Naive thymus-derived CD4-positive, alpha-beta T cell (primary cell): ENCODE measurements at regions not wholly inside any gene's neighbourhood (a gene's known extent, or its start where the extent isn't known, plus 50 kb on each side); places are given as distances from the start of the nearest gene placed in this dataset.

Source experiments
- ATAC-seq: fragments of 150-1000 bp; cut with Tn5 transposase; 2 replicates; pipeline ENCODE4 v1.10.0; 2021; ENCODE audit warnings: mild to moderate bottlenecking, moderate library complexity
- CTCF ChIA-PET: fragments of 350-600 bp; sonication (Branson Sonifier 250); formaldehyde crosslinking; loops from one replicate; lab custom pipeline; 2021; ENCODE audit warnings: antibody characterized with exemption; lab: Charles Lee
- POLR2A ChIA-PET: fragments of 350-600 bp; sonication (Branson Sonifier 250); formaldehyde crosslinking; loops from one replicate; lab custom pipeline; 2021; ENCODE audit warnings: antibody characterized with exemption, inconsistent platforms; lab: Charles Lee
- DNase-seq, 9 donors: peaks; one replicate each; pipeline versions ENCODE4 v3.0.0 to v3.0.0-alpha.2; 2020 to 2022; ENCODE audit warnings: mixed read lengths in 1 of 9
- H3K27ac ChIP-seq: one replicate; pipeline ENCODE4 v1.7.0; 2013; ENCODE audit warnings: mild to moderate bottlenecking, low read depth, low read length, moderate library complexity
- H3K27me3 ChIP-seq, 2 donors: one replicate each; pipeline ENCODE4 v1.7.0; 2013; ENCODE audit warnings: low read length in 2 of 2, mild to moderate bottlenecking in 2 of 2, moderate library complexity in 2 of 2; ENCODE audit not compliant: control insufficient read depth in 2 of 2, insufficient read depth in 2 of 2
- H3K36me3 ChIP-seq, 3 experiments: 1 replicate in 2 of 3; 2 replicates in 1 of 3; pipeline ENCODE4 v1.7.0; 2013; ENCODE audit warnings: low read length in 3 of 3, mild to moderate bottlenecking in 3 of 3, moderate library complexity in 1 of 3; ENCODE audit not compliant: insufficient read depth in 3 of 3, control insufficient read depth in 2 of 3
- H3K4me1 ChIP-seq, 2 donors: one replicate each; pipeline ENCODE4 v1.7.0; 2013; ENCODE audit warnings: low read length in 2 of 2, mild to moderate bottlenecking in 2 of 2, moderate library complexity in 1 of 2; ENCODE audit not compliant: control insufficient read depth in 2 of 2, insufficient read depth in 2 of 2
- H3K4me3 ChIP-seq: 2 replicates; pipeline ENCODE4 v1.7.0; 2013; ENCODE audit warnings: mild to moderate bottlenecking, low read length
- H3K9me3 ChIP-seq, 3 experiments: 1 replicate in 2 of 3; 2 replicates in 1 of 3; pipeline ENCODE4 v1.7.0; 2013; ENCODE audit warnings: low read length in 3 of 3; ENCODE audit not compliant: control insufficient read depth in 2 of 3
- H3K27ac Mint-ChIP-seq, 9 donors: one replicate each; pipeline ENCODE4 v1.8.0; 2020 to 2022; ENCODE audit warnings: mixed read lengths in 9 of 9, mild to moderate bottlenecking in 8 of 9, moderate library complexity in 5 of 9, inconsistent platforms in 2 of 9
- H3K27me3 Mint-ChIP-seq, 5 donors: one replicate each; pipeline ENCODE4 v1.8.0; 2021 to 2022; ENCODE audit warnings: mixed read lengths in 5 of 5, mild to moderate bottlenecking in 1 of 5
- H3K36me3 Mint-ChIP-seq, 5 donors: one replicate each; pipeline ENCODE4 v1.8.0; 2020 to 2022; ENCODE audit warnings: mixed read lengths in 5 of 5, mild to moderate bottlenecking in 3 of 5, inconsistent platforms in 1 of 5
- H3K4me1 Mint-ChIP-seq, 7 donors: one replicate each; pipeline ENCODE4 v1.8.0; 2020 to 2022; ENCODE audit warnings: mixed read lengths in 7 of 7, mild to moderate bottlenecking in 3 of 7, inconsistent platforms in 1 of 7
- H3K4me3 Mint-ChIP-seq, 10 donors: one replicate each; pipeline ENCODE4 v1.8.0; 2020 to 2022; ENCODE audit warnings: mild to moderate bottlenecking in 10 of 10, mixed read lengths in 10 of 10, moderate library complexity in 6 of 10, inconsistent platforms in 2 of 10
- H3K9me3 Mint-ChIP-seq, 11 donors: one replicate each; pipeline ENCODE4 v1.8.0; 2020 to 2022; ENCODE audit warnings: mixed read lengths in 11 of 11, mild to moderate bottlenecking in 4 of 11, inconsistent platforms in 1 of 11, moderate library complexity in 1 of 11
- intact Hi-C, 2 donors: fragments of 100-400 bp; cut with micrococcal nuclease; formaldehyde crosslinking; loops; one replicate each; pipeline ENCODE4 v1.15.1; 2023

DNA sequence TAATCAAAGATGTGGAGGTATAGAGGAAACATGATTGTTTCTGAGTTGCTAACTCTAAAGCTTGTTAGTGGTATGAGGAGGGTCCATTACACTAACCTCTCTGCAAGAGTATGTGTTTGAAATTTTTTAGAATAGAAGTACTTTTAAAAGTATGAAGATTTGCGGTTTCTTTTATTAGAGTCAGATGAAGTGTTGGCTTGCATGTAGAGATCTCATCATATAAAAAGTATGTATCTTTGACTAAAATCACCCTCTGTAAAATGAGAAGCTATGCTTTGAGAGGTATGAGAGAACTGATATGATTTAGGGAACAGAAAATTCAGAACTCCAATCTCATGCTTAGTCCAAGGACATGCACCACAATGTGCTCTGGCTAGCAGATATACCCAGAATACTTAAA, 140.4 kb upstream of the MBNL1 start:
- H3K27ac ChIP-seq: no peak overlapping the region
- Mint-ChIP-seq H3K4me3 (no peak overlapping the region), H3K36me3 (peaks cover 0 to 4% (median 0%) of the 10 kb centered on the region in 5 donors), H3K9me3 (no peaks in the 10 kb centered on the region), H3K27me3 (peaks cover 0 to 25% (median 0%) of the 10 kb centered on the region in 5 donors), H3K4me1 (peaks cover 1 to 10% (median 6%) of the 10 kb centered on the region in 7 donors), H3K27ac (no peak overlapping the region)
- H3K4me1 ChIP-seq: no peaks in the 10 kb centered on the region
- no peaks in the 10 kb centered on the region for H3K36me3 ChIP-seq
- intact Hi-C loops: no loop called here
- ChIA-PET CTCF (no interaction called here), POLR2A (no interaction called here)
- ATAC-seq: no peak
- H3K4me3 ChIP-seq: no peak overlapping the region
- H3K27me3 ChIP-seq: no peaks in the 10 kb centered on the region
- H3K9me3 ChIP-seq: no peaks in the 10 kb centered on the region
- no peak for DNase-seq

DNA sequence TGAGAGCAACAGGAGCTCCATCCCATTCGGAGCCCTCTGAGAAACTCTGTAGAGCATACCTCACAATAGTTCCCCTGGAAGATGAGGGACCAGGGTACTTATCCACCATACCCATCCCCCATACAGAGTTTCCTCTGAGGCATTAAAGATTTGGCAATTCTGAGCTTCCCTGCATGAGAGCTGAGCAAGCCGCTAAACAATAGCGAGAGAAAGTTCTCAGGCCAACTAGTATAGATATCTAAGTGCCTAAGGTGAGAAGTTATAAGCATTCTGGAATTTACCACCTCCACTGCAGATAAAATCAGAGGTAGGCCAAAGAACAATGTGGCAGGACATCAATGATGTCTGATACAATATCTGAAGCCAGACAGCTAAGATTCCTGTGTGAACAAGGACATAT, 129.1 kb upstream of the MBNL1 start:
- Histone ChIP-seq H3K4me3 (no peak overlapping the region), H3K27ac (no peak overlapping the region), H3K27me3 (no peaks in the 10 kb centered on the region), H3K4me1 (no peaks in the 10 kb centered on the region), H3K36me3 (no peaks in the 10 kb centered on the region), H3K9me3 (no peaks in the 10 kb centered on the region)
- no peak for DNase-seq
- H3K9me3 Mint-ChIP-seq: peaks cover 0 to 7% (median 3%) of the 10 kb centered on the region in 11 donors
- H3K27me3 Mint-ChIP-seq: no peaks in the 10 kb centered on the region
- CTCF ChIA-PET: no interaction called here
- no peaks in the 10 kb centered on the region for H3K4me1 Mint-ChIP-seq
- intact Hi-C loops: no loop called here
- no peak overlapping the region for H3K27ac Mint-ChIP-seq
- no peak overlapping the region for H3K4me3 Mint-ChIP-seq
- POLR2A ChIA-PET: interaction anchor here (0.6 kb wide), 1 partner anchor 23 kb away, joined by 3 read pairs; no protein-coding TSS in a partner anchor
- no peak for ATAC-seq
- H3K36me3 Mint-ChIP-seq: peaks cover 0 to 19% (median 4%) of the 10 kb centered on the region in 5 donors

DNA sequence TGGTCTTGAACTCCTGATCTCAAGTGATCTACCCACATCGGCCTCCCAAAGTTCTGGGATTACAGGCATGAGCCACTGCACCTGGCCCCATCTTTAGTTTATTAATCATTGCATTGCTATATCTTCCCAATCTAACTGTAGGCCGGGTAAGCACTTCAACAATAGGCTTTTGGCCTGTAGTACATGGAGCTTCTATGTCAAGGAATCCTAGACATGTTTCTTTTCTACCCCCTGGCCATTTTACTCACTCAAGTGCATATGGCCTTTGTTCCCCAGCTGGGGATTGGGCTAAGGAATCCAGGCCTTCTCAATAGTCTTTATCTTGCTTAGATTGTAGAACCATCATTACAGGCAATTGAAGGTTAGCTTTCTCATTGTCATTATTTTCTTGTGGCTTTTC, 122.3 kb upstream of the MBNL1 start:
- peaks cover 0 to 10% (median 0%) of the 10 kb centered on the region in 5 donors for H3K36me3 Mint-ChIP-seq
- no peak overlapping the region for H3K27ac ChIP-seq
- intact Hi-C loops: no loop called here
- H3K27ac Mint-ChIP-seq: no peak overlapping the region
- H3K9me3 ChIP-seq: no peaks in the 10 kb centered on the region
- no peak overlapping the region for H3K4me3 ChIP-seq
- DNase-seq (no peak), ATAC-seq (no peak)
- no peaks in the 10 kb centered on the region for H3K4me1 ChIP-seq
- CTCF ChIA-PET: no interaction called here
- H3K27me3 Mint-ChIP-seq: peaks cover 0 to 8% (median 0%) of the 10 kb centered on the region in 5 donors
- no peaks in the 10 kb centered on the region for H3K27me3 ChIP-seq
- H3K4me3 Mint-ChIP-seq: no peak overlapping the region
- POLR2A ChIA-PET: no interaction called here
- no peaks in the 10 kb centered on the region for H3K36me3 ChIP-seq
- peaks cover 0 to 8% (median 0%) of the 10 kb centered on the region in 11 donors for H3K9me3 Mint-ChIP-seq
- peaks cover 0 to 25% (median 13%) of the 10 kb centered on the region in 7 donors for H3K4me1 Mint-ChIP-seq

DNA sequence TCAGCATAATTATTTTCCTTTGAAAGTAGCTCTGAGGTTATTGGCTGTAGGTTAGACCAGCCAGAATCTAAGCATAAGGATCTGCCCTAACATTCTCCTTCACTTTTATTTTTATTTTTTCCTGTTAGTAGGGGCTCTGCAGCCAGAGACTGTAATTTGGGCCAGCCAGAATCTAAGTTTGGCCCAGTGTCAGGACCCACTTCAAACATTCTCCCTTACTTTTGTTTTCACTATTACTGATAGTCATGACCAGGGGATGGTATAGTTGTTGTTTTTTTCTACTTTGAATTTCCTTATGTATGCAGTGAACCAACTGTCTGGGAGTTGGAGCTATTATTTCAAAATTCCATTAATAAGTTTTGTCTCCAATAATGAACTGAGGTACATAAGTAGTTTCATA, 121.0 kb upstream of the MBNL1 start:
- no peak for ATAC-seq
- ChIA-PET CTCF (no interaction called here), POLR2A (interaction anchor here (0.6 kb wide), 1 partner anchor 226 kb away, joined by 3 read pairs; no protein-coding TSS in a partner anchor)

DNA sequence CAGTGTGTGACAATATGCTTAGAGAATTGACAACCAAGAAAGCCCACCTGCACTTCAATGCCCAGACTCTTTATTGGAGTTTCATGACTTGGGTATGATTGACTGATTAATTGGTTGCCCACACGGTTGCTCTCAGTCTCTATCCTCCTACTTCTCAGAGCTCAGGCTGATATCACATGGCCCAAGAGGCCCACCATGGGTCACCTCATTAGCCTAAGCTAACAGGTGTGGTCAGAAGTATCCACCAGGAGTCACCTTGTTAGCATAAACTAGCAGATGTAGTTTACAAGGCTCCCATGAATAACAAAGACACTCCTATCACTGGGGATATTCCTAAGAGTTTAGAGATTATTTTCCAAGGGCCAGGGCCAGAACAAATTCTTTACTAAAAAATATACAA, 120.2 kb upstream of the MBNL1 start:
- Mint-ChIP-seq H3K36me3 (peaks cover 0 to 10% (median 0%) of the 10 kb centered on the region in 5 donors), H3K27me3 (peaks cover 0 to 8% (median 0%) of the 10 kb centered on the region in 5 donors), H3K9me3 (peaks cover 0 to 10% (median 0%) of the 10 kb centered on the region in 11 donors), H3K4me1 (peaks cover 0 to 25% (median 13%) of the 10 kb centered on the region in 7 donors), H3K27ac (no peak overlapping the region), H3K4me3 (no peak overlapping the region)
- intact Hi-C loops: no loop called here
- ChIA-PET POLR2A (interaction anchor here (0.6 kb wide), 1 partner anchor 225 kb away, joined by 3 read pairs; no protein-coding TSS in a partner anchor), CTCF (no interaction called here)
- no peaks in the 10 kb centered on the region for H3K9me3 ChIP-seq
- H3K4me3 ChIP-seq: no peak overlapping the region
- no peak overlapping the region for H3K27ac ChIP-seq
- DNase-seq (no peak), ATAC-seq (no peak)
- no peaks in the 10 kb centered on the region for H3K36me3 ChIP-seq
- H3K27me3 ChIP-seq: no peaks in the 10 kb centered on the region
- no peaks in the 10 kb centered on the region for H3K4me1 ChIP-seq

More for the DNA sequence above, 121.0 kb upstream of the MBNL1 start:
- intact Hi-C loops: no loop called here
- Histone ChIP-seq H3K9me3 (no peaks in the 10 kb centered on the region), H3K27ac (no peak overlapping the region), H3K4me1 (no peaks in the 10 kb centered on the region), H3K27me3 (no peaks in the 10 kb centered on the region), H3K36me3 (no peaks in the 10 kb centered on the region), H3K4me3 (no peak overlapping the region)
- H3K4me1 Mint-ChIP-seq: peaks cover 0 to 25% (median 13%) of the 10 kb centered on the region in 7 donors
- peaks cover 0 to 8% (median 0%) of the 10 kb centered on the region in 11 donors for H3K9me3 Mint-ChIP-seq
- H3K27me3 Mint-ChIP-seq: peaks cover 0 to 8% (median 0%) of the 10 kb centered on the region in 5 donors
- no peak for DNase-seq
- peaks cover 0 to 10% (median 0%) of the 10 kb centered on the region in 5 donors for H3K36me3 Mint-ChIP-seq
- H3K4me3 Mint-ChIP-seq: no peak overlapping the region
- no peak overlapping the region for H3K27ac Mint-ChIP-seq

DNA sequence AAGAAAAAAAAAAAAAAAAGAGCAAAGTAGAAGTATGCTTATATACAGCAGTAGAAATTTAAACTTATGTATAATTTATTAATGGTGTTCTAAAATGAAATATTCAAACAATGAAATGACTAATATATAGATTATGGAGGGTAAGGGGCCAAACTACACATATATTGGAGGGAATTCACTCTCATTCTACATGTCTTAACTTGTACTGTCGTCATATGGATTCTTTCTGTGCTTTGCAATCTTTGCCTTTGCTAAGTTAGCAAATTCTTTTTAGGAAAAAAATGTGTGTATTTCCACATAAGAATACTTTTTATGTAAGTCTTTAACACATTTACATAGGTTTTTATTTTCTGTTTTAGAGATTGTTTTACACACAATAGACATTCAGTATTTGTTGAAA, 118.9 kb upstream of the MBNL1 start:
- peaks cover 0 to 10% (median 0%) of the 10 kb centered on the region in 5 donors for H3K36me3 Mint-ChIP-seq
- CTCF ChIA-PET: no interaction called here
- ATAC-seq: no peak

More for the DNA sequence above, 118.9 kb upstream of the MBNL1 start:
- H3K27ac ChIP-seq: no peak overlapping the region
- H3K4me3 ChIP-seq: no peak overlapping the region
- Mint-ChIP-seq H3K27me3 (peaks cover 0 to 8% (median 0%) of the 10 kb centered on the region in 5 donors), H3K4me3 (no peak overlapping the region), H3K9me3 (peaks cover 0 to 10% (median 0%) of the 10 kb centered on the region in 11 donors), H3K27ac (no peak overlapping the region), H3K4me1 (peaks cover 0 to 25% (median 13%) of the 10 kb centered on the region in 7 donors)
- intact Hi-C loops: no loop called here
- POLR2A ChIA-PET: no interaction called here
- no peaks in the 10 kb centered on the region for H3K4me1 ChIP-seq
- H3K9me3 ChIP-seq: no peaks in the 10 kb centered on the region
- H3K36me3 ChIP-seq: no peaks in the 10 kb centered on the region
- DNase-seq: no peak
- no peaks in the 10 kb centered on the region for H3K27me3 ChIP-seq
